Upper lobe of left lung (tissue), 6 donors: ENCODE measurements at regions not wholly inside any gene's neighbourhood (a gene's known extent, or its start where the extent isn't known, plus 50 kb on each side); places are given as distances from the start of the nearest gene placed in this dataset.

Source experiments
- ATAC-seq, 2 donors: fragments of 200-7000 bp; cut with Tn5 transposase; one replicate each; pipeline ENCODE4 v1.9.1; 2022; ENCODE audit warnings: mild to moderate bottlenecking in 2 of 2, moderate library complexity in 2 of 2; ENCODE audit not compliant: low FRiP score in 2 of 2
- DNase-seq, 2 donors: peaks; one replicate each; pipeline ENCODE4 v3.0.0-alpha.2; 2019 to 2020
- H3K27ac ChIP-seq, 4 donors: fragments of 200-600 bp; sonication (generic); one replicate each; pipeline ENCODE4 v1.5.1; 2016 to 2019
- H3K27me3 ChIP-seq, 4 donors: fragments of 200-600 bp; sonication (generic); one replicate each; pipeline ENCODE4 v1.5.1; 2017 to 2019
- H3K36me3 ChIP-seq, 4 donors: fragments of 200-600 bp; sonication (generic); one replicate each; pipeline ENCODE4 v1.5.1; 2016 to 2019
- H3K4me1 ChIP-seq, 4 donors: fragments of 200-600 bp; sonication (generic); one replicate each; pipeline ENCODE4 v1.5.1; 2018 to 2019
- H3K4me3 ChIP-seq, 4 donors: fragments of 200-600 bp; sonication (generic); one replicate each; pipeline ENCODE4 v1.5.1; 2017 to 2019; ENCODE audit warnings: mild to moderate bottlenecking in 2 of 4, moderate library complexity in 1 of 4
- H3K9me3 ChIP-seq, 4 donors: fragments of 200-600 bp; sonication (generic); one replicate each; pipeline ENCODE4 v1.5.1; 2018 to 2019
- CTCF ChIP-seq, 6 experiments: fragments of 450-650 bp in 4 of 6; fragments of 200-600 bp in 2 of 6; sonication (generic) in 2 of 6; IDR thresholded peaks; one replicate each; pipeline ENCODE4 v1.5.1; 2016 to 2019; ENCODE audit warnings: antibody characterized with exemption in 6 of 6
- EP300 ChIP-seq, 4 donors: sonication (generic); formaldehyde crosslinking; IDR thresholded peaks; one replicate each; pipeline ENCODE4 v1.5.1; 2017; ENCODE audit warnings: antibody characterized with exemption in 4 of 4, control low read depth in 2 of 4
- POLR2A ChIP-seq, 4 donors: fragments of 450-650 bp; IDR thresholded peaks; one replicate each; pipeline ENCODE4 v1.5.1; 2016 to 2017; ENCODE audit warnings: antibody characterized with exemption in 4 of 4, mild to moderate bottlenecking in 2 of 4
- POLR2AphosphoS5 ChIP-seq, 2 donors: sonication (generic); formaldehyde crosslinking; IDR thresholded peaks; one replicate each; pipeline ENCODE4 v1.5.1; 2017; ENCODE audit warnings: antibody characterized with exemption in 2 of 2
- WGBS, 2 donors: methylation state at CpG; one replicate each; pipeline ENCODE4 v1.1.5; 2017 to 2018; 5-methylcytosine and 5-hydroxymethylcytosine counted together
- donor health status: DM: no; HTN: no; CAD: no; lungs with moderate emphysema.
- donor health status: DM: no; HTN: yes; CAD: no; lungs with severe emphysema.

DNA sequence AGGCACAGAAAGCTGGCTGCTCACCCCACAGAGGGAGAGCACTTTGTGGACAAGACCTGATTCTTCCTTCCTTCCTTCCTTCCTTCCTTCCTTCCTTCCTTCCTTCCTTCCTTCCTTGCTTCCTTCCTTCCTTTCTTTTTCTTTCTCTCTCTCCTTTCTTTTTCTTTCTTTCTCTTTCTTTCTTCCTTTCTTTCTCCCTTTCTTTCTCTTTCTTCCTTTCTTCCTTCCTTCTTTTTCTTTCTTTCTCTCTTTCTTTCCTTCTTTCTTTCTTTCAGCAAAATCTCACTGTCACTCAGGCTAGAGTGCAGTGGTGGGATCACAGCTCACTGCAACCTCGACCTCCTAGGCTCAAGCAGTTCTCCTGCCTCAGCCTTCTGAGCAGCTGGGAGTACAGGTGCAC is 263.9 kb downstream of the UQCRFS1 start:
- Histone ChIP-seq H3K27ac (no peak overlapping the region), H3K9me3 (no peaks in the 10 kb centered on the region), H3K27me3 (no peaks in the 10 kb centered on the region), H3K4me1 (no peaks in the 10 kb centered on the region), H3K36me3 (no peaks in the 10 kb centered on the region), H3K4me3 (no peak overlapping the region)
- WGBS, 2 donors: 35% methylated on average over 1 of the region's 1 CpG
- no peak for TF ChIP-seq POLR2AphosphoS5 (IDR thresholded peaks at IDR 0.05)
- TF ChIP-seq EP300 (IDR thresholded peaks at IDR 0.05): no peak
- TF ChIP-seq CTCF (IDR thresholded peaks at IDR 0.05): no peak
- TF ChIP-seq POLR2A (IDR thresholded peaks at IDR 0.05): no peak
- ATAC-seq: no peak
- DNase-seq: no peak

- ATAC-seq: no peak
- Histone ChIP-seq H3K27ac (no peak overlapping the region), H3K4me3 (no peak overlapping the region), H3K4me1 (no peaks in the 10 kb centered on the region), H3K27me3 (no peaks in the 10 kb centered on the region), H3K9me3 (no peaks in the 10 kb centered on the region), H3K36me3 (no peaks in the 10 kb centered on the region)
- no peak for TF ChIP-seq POLR2AphosphoS5 (IDR thresholded peaks at IDR 0.05)
- TF ChIP-seq EP300 (IDR thresholded peaks at IDR 0.05): no peak
- TF ChIP-seq CTCF (IDR thresholded peaks at IDR 0.05): no peak
- no peak for TF ChIP-seq POLR2A (IDR thresholded peaks at IDR 0.05)
- WGBS, 2 donors: 41 to 55% methylated on average over 5 of the region's 5 CpGs
- DNase-seq: no peak
These were observed 264.4 kb downstream of the UQCRFS1 start for GRCh38 chr19:28948566-28948965.

- Histone ChIP-seq H3K27me3 (no peaks in the 10 kb centered on the region), H3K36me3 (no peaks in the 10 kb centered on the region), H3K4me3 (no peak overlapping the region), H3K9me3 (no peaks in the 10 kb centered on the region), H3K27ac (no peak overlapping the region), H3K4me1 (no peaks in the 10 kb centered on the region)
- DNase-seq (peak in 1 of 2 donors; percentile 18), ATAC-seq (no peak)
- 58 to 74% methylated on average over 5 to 13 of the region's 13 CpGs for WGBS, 2 donors
- TF ChIP-seq CTCF (IDR thresholded peaks at IDR 0.05): no peak
- no peak for TF ChIP-seq POLR2A (IDR thresholded peaks at IDR 0.05)
These were observed 264.9 kb downstream of the UQCRFS1 start for GRCh38 chr19:28948026-28948425.

DNA sequence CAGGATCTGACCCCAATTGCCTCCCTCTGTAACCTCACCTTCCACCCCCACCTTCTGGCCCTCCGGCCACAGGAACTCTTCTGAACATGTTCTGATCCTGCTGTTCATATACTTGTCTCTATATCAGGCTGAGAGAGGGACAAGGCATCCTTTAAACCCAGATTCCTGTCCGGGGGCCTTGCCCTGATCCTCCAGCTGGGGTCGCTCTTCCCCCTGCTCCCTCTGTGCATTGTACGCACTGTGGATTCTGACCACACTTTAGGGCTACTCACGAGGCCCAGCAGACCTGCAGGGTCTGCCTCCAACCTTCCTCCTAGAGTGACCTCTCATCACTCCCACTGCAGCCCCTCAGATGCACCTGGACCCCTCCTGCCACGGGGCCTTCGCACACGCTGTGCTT is 269.3 kb downstream of the UQCRFS1 start:
- Histone ChIP-seq H3K36me3 (no peaks in the 10 kb centered on the region), H3K4me1 (no peaks in the 10 kb centered on the region), H3K27me3 (no peaks in the 10 kb centered on the region), H3K4me3 (no peak overlapping the region), H3K27ac (no peak overlapping the region), H3K9me3 (no peaks in the 10 kb centered on the region)
- DNase-seq (no peak), ATAC-seq (no peak)
- TF ChIP-seq CTCF (IDR thresholded peaks at IDR 0.05): no peak
- no peak for TF ChIP-seq EP300 (IDR thresholded peaks at IDR 0.05)
- TF ChIP-seq POLR2A (IDR thresholded peaks at IDR 0.05): no peak
- TF ChIP-seq POLR2AphosphoS5 (IDR thresholded peaks at IDR 0.05): no peak
- 84 to 88% methylated on average over 8 of the region's 8 CpGs for WGBS, 2 donors

DNA sequence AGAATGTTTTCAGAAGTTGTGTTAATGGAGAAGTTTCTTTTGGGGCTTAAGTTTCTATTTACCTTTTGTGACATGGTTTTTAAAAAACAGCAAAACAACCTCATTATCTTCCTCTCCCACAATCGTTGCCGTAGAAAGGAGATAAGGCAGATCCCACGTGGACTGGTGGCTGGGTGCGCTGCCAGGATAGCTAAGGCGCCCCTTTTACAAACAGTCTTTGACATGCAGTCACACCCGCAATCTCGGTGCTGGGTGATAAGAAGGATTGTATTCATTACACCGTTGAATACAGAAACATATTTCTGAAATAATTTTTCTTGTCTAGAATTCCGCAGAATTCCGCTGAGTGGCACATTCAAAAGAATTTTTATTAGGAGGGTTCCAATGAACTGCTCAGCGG is 271.1 kb downstream of the UQCRFS1 start:
- H3K4me1 ChIP-seq: no peaks in the 10 kb centered on the region
- no peaks in the 10 kb centered on the region for H3K27me3 ChIP-seq
- 54 to 67% methylated on average over 11 of the region's 11 CpGs for WGBS, 2 donors
- no peaks in the 10 kb centered on the region for H3K36me3 ChIP-seq
- DNase-seq (no peak), ATAC-seq (no peak)
- H3K9me3 ChIP-seq: no peaks in the 10 kb centered on the region
- TF ChIP-seq CTCF (IDR thresholded peaks at IDR 0.05): no peak
- TF ChIP-seq EP300 (IDR thresholded peaks at IDR 0.05): no peak
- TF ChIP-seq POLR2AphosphoS5 (IDR thresholded peaks at IDR 0.05): no peak
- no peak overlapping the region for H3K4me3 ChIP-seq
- H3K27ac ChIP-seq: no peak overlapping the region
